Vagina (tissue), 2 donors: ENCODE measurements at regions not wholly inside any gene's neighbourhood (a gene's known extent, or its start where the extent isn't known, plus 50 kb on each side); places are given as distances from the start of the nearest gene placed in this dataset.

Experiments used
- DNase-seq, 2 donors: peaks; one replicate each; pipeline ENCODE4 v3.0.0-alpha.2; 2017; ENCODE audit errors: extremely low spot score in 2 of 2
- H3K27ac ChIP-seq: fragments of 200-600 bp; sonication (generic); one replicate; pipeline ENCODE4 v1.5.1; 2019
- H3K27me3 ChIP-seq: fragments of 200-600 bp; sonication (generic); one replicate; pipeline ENCODE4 v1.5.1; 2019
- H3K36me3 ChIP-seq, 2 donors: fragments of 200-600 bp; sonication (generic); one replicate each; pipeline ENCODE4 v1.5.1; 2017 to 2019
- H3K4me1 ChIP-seq: fragments of 200-600 bp; sonication (generic); one replicate; pipeline ENCODE4 v1.5.1; 2019
- H3K4me3 ChIP-seq, 2 donors: fragments of 200-600 bp; sonication (generic); 1 replicate in 1 of 2; 2 replicates in 1 of 2; pipeline ENCODE4 v1.5.1; 2016 to 2019
- H3K9me3 ChIP-seq: fragments of 200-600 bp; sonication (generic); one replicate; pipeline ENCODE4 v1.5.1; 2019
- CTCF ChIP-seq, 3 experiments: fragments of 450-650 bp in 2 of 3; fragments of 200-600 bp in 1 of 3; sonication (generic) in 1 of 3; IDR thresholded peaks; one replicate each; pipeline ENCODE4 v1.5.1; 2017 to 2019; ENCODE audit warnings: antibody characterized with exemption in 3 of 3, mild to moderate bottlenecking in 2 of 3, moderate library complexity in 2 of 3
- POLR2A ChIP-seq, 2 donors: fragments of 450-650 bp; IDR thresholded peaks; one replicate each; pipeline ENCODE4 v1.6.1; 2017; ENCODE audit warnings: antibody characterized with exemption in 2 of 2, mild to moderate bottlenecking in 2 of 2, moderate library complexity in 2 of 2
- POLR2AphosphoS5 ChIP-seq, 2 donors: sonication (generic); formaldehyde crosslinking; IDR thresholded peaks; one replicate each; pipeline ENCODE4 v1.9.0; 2017; ENCODE audit warnings: antibody characterized with exemption in 2 of 2, mild to moderate bottlenecking in 2 of 2, low read depth in 1 of 2; ENCODE audit not compliant: insufficient read depth in 1 of 2
- intact Hi-C: fragments of 100-400 bp; cut with DNase I; formaldehyde crosslinking; loops from one replicate; pipeline ENCODE4 v1.15.1; 2023

- DNase-seq, result peak in 1 of 2 donors; percentile 37
- Histone ChIP-seq H3K9me3 (no peaks in the 10 kb centered on the region), H3K4me1 (peaks cover 12% of the 10 kb centered on the region), H3K27ac (no peak overlapping the region), H3K36me3 (no peaks in the 10 kb centered on the region), H3K4me3 (no peak overlapping the region), H3K27me3 (no peaks in the 10 kb centered on the region)
- intact Hi-C loops, result no loop called here
- TF ChIP-seq POLR2AphosphoS5 (IDR thresholded peaks at IDR 0.05; ENCODE audit: insufficient read depth in 1 of 2, low read depth in 1 of 2) (no peak), CTCF (IDR thresholded peaks at IDR 0.05) (no peak), POLR2A (IDR thresholded peaks at IDR 0.05) (no peak)
Observed at GRCh38 chr2:128403814-128404708, 85.4 kb upstream of the HS6ST1 start.

GRCh38 chr2:128404709-128405466, 86.2 kb upstream of the HS6ST1 start:
- Histone ChIP-seq H3K36me3 (no peaks in the 10 kb centered on the region), H3K4me1 (peaks cover 15% of the 10 kb centered on the region), H3K9me3 (no peaks in the 10 kb centered on the region), H3K4me3 (no peak overlapping the region), H3K27me3 (no peaks in the 10 kb centered on the region), H3K27ac (no peak overlapping the region)
- TF ChIP-seq POLR2AphosphoS5 (IDR thresholded peaks at IDR 0.05; ENCODE audit: insufficient read depth in 1 of 2, low read depth in 1 of 2), result no peak
- no peak for TF ChIP-seq CTCF (IDR thresholded peaks at IDR 0.05)
- TF ChIP-seq POLR2A (IDR thresholded peaks at IDR 0.05), result no peak
- intact Hi-C loops, result no loop called here
- DNase-seq, result peak; percentile 37 to 76

- H3K27me3 ChIP-seq, result no peaks in the 10 kb centered on the region
- no peak overlapping the region for H3K4me3 ChIP-seq
- peaks cover 15% of the 10 kb centered on the region for H3K4me1 ChIP-seq
- H3K9me3 ChIP-seq, result no peaks in the 10 kb centered on the region
- DNase-seq, result no peak
- intact Hi-C loops, result no loop called here
- TF ChIP-seq CTCF (IDR thresholded peaks at IDR 0.05), result no peak
- no peak for TF ChIP-seq POLR2A (IDR thresholded peaks at IDR 0.05)
- no peak for TF ChIP-seq POLR2AphosphoS5 (IDR thresholded peaks at IDR 0.05; ENCODE audit: insufficient read depth in 1 of 2, low read depth in 1 of 2)
- H3K36me3 ChIP-seq, result no peaks in the 10 kb centered on the region
- H3K27ac ChIP-seq, result no peak overlapping the region
Observed at GRCh38 chr2:128405467-128405900, 86.8 kb upstream of the HS6ST1 start.

GRCh38 chr2:128405981-128406613, 87.4 kb upstream of the HS6ST1 start:
- no peak for TF ChIP-seq CTCF (IDR thresholded peaks at IDR 0.05)
- TF ChIP-seq POLR2A (IDR thresholded peaks at IDR 0.05), result no peak
- no peak for TF ChIP-seq POLR2AphosphoS5 (IDR thresholded peaks at IDR 0.05; ENCODE audit: insufficient read depth in 1 of 2, low read depth in 1 of 2)
- Histone ChIP-seq H3K36me3 (no peaks in the 10 kb centered on the region), H3K4me3 (no peak overlapping the region), H3K27me3 (no peaks in the 10 kb centered on the region), H3K4me1 (peaks cover 15% of the 10 kb centered on the region), H3K9me3 (no peaks in the 10 kb centered on the region), H3K27ac (no peak overlapping the region)
- intact Hi-C loops, result no loop called here
- DNase-seq, result peak; percentile 79 to 82
